HG03196 (cell line): ENCODE measurements at regions not wholly inside any gene's neighbourhood (a gene's known extent, or its start where the extent isn't known, plus 50 kb on each side); places are given as distances from the start of the nearest gene placed in this dataset.

Experiments
- ATAC-seq: cut with Tn5 transposase; IDR thresholded peaks from one replicate; pipeline ENCODE4 v1.9.1; 2021; ENCODE audit not compliant: unreplicated experiment

GRCh38 chr18:45227001-45227742, 388.1 kb upstream of the SLC14A2 start:
- ATAC-seq: no peak

- ATAC-seq: no peak
These were observed 386.4 kb upstream of the SLC14A2 start for GRCh38 chr18:45228796-45229388.

GRCh38 chr18:45231617-45232016, 383.7 kb upstream of the SLC14A2 start:
- ATAC-seq: no peak

- ATAC-seq: no peak
These were observed 383.2 kb upstream of the SLC14A2 start for GRCh38 chr18:45232061-45232460.

- no peak for ATAC-seq
These were observed 378.6 kb upstream of the SLC14A2 start for GRCh38 chr18:45236676-45237075.

- no peak for ATAC-seq
These were observed 377.8 kb upstream of the SLC14A2 start for GRCh38 chr18:45237343-45238098.

GRCh38 chr18:45241271-45241670, 374.0 kb upstream of the SLC14A2 start:
- no peak for ATAC-seq

GRCh38 chr18:45241982-45242565, 373.2 kb upstream of the SLC14A2 start:
- ATAC-seq: no peak

GRCh38 chr18:45243340-45244110, 371.8 kb upstream of the SLC14A2 start:
- ATAC-seq: no peak

GRCh38 chr18:45245091-45245511, 370.2 kb upstream of the SLC14A2 start:
- no peak for ATAC-seq

- no peak for ATAC-seq
These were observed 366.9 kb upstream of the SLC14A2 start for GRCh38 chr18:45248240-45248903.

- no peak for ATAC-seq
These were observed 366.0 kb upstream of the SLC14A2 start for GRCh38 chr18:45249246-45249661.

GRCh38 chr18:45250479-45250878, 364.8 kb upstream of the SLC14A2 start:
- no peak for ATAC-seq

- ATAC-seq: no peak
These were observed 364.0 kb upstream of the SLC14A2 start for GRCh38 chr18:45251236-45251635.

- no peak for ATAC-seq
These were observed 362.8 kb upstream of the SLC14A2 start for GRCh38 chr18:45252474-45252873.

GRCh38 chr18:45253056-45253565, 362.2 kb upstream of the SLC14A2 start:
- ATAC-seq: no peak

- no peak for ATAC-seq
These were observed 361.1 kb upstream of the SLC14A2 start for GRCh38 chr18:45253973-45254708.

- ATAC-seq: no peak
These were observed 360.6 kb upstream of the SLC14A2 start for GRCh38 chr18:45254709-45255082.

- no peak for ATAC-seq
These were observed 359.9 kb upstream of the SLC14A2 start for GRCh38 chr18:45255197-45255890.
